ENCODE measurements at regions not wholly inside any gene's neighbourhood (a gene's known extent, or its start where the extent isn't known, plus 50 kb on each side); places are given as distances from the start of the nearest gene placed in this dataset.

DNA sequence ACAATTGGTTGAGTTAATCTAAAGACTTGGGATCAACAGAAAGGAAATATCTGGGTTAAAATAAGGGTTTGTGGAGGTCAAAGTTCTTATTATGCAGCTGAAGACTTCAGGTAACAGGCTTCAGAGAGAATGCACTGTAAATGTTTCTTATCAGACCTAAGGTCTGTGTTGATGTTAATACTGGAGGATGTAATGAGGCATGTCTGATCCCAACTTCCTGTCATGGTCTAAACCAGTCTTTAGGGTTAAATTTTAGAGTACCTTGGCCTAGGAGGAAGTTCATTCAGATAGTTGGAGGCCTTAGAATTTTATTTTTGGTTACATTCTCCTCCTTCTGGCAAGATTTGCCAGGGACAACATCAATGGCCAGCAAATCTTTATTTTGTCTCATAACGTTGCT, 72.1 kb upstream of the GC start:
- H4K20me1 ChIP-seq (ENCODE audit: insufficient read depth): no peaks in the 10 kb centered on the region
- no peaks in the 10 kb centered on the region for H3K9me3 ChIP-seq (ENCODE audit: low read length)
- H3K36me3 ChIP-seq (ENCODE audit: insufficient read depth, low read length): no peaks in the 10 kb centered on the region
- H2AFZ ChIP-seq (ENCODE audit: low read depth, low read length): no peak overlapping the region
- H3K9me2 ChIP-seq (ENCODE audit: insufficient read depth, low read length): no peaks in the 10 kb centered on the region
- no peak overlapping the region for H3K9ac ChIP-seq (ENCODE audit: low read length)
- H3K4me3 ChIP-seq (ENCODE audit: low read length): no peak overlapping the region
- H3K79me2 ChIP-seq (replicated peaks; ENCODE audit: insufficient read depth, low read length): no peaks in the 10 kb centered on the region
- H3K4me2 ChIP-seq (ENCODE audit: low read length): no peak overlapping the region
- TF ChIP-seq MXI1 (conservative IDR thresholded peaks at IDR 0.05; ENCODE audit: poor library complexity, severe bottlenecking) (no peak), EP300 (conservative IDR thresholded peaks at IDR 0.05; ENCODE audit: poor library complexity, severe bottlenecking) (no peak), POLR2AphosphoS5 (IDR thresholded peaks at IDR 0.05) (no peak), TAF1 (IDR thresholded peaks at IDR 0.05; ENCODE audit: low read depth) (no peak), RAD21 (conservative IDR thresholded peaks at IDR 0.05) (no peak), EZH2 (IDR thresholded peaks at IDR 0.05; ENCODE audit: borderline replicate concordance, insufficient read depth, low read length, poor library complexity, severe bottlenecking) (no peak), SMC3 (conservative IDR thresholded peaks at IDR 0.05; ENCODE audit: poor library complexity) (no peak)
- TF ChIP-seq, protein P1, sequence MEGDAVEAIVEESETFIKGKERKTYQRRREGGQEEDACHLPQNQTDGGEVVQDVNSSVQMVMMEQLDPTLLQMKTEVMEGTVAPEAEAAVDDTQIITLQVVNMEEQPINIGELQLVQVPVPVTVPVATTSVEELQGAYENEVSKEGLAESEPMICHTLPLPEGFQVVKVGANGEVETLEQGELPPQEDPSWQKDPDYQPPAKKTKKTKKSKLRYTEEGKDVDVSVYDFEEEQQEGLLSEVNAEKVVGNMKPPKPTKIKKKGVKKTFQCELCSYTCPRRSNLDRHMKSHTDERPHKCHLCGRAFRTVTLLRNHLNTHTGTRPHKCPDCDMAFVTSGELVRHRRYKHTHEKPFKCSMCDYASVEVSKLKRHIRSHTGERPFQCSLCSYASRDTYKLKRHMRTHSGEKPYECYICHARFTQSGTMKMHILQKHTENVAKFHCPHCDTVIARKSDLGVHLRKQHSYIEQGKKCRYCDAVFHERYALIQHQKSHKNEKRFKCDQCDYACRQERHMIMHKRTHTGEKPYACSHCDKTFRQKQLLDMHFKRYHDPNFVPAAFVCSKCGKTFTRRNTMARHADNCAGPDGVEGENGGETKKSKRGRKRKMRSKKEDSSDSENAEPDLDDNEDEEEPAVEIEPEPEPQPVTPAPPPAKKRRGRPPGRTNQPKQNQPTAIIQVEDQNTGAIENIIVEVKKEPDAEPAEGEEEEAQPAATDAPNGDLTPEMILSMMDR (IDR thresholded peaks at IDR 0.05; ENCODE audit: poor library complexity, severe bottlenecking): no peak
- TF ChIP-seq, protein P2, sequence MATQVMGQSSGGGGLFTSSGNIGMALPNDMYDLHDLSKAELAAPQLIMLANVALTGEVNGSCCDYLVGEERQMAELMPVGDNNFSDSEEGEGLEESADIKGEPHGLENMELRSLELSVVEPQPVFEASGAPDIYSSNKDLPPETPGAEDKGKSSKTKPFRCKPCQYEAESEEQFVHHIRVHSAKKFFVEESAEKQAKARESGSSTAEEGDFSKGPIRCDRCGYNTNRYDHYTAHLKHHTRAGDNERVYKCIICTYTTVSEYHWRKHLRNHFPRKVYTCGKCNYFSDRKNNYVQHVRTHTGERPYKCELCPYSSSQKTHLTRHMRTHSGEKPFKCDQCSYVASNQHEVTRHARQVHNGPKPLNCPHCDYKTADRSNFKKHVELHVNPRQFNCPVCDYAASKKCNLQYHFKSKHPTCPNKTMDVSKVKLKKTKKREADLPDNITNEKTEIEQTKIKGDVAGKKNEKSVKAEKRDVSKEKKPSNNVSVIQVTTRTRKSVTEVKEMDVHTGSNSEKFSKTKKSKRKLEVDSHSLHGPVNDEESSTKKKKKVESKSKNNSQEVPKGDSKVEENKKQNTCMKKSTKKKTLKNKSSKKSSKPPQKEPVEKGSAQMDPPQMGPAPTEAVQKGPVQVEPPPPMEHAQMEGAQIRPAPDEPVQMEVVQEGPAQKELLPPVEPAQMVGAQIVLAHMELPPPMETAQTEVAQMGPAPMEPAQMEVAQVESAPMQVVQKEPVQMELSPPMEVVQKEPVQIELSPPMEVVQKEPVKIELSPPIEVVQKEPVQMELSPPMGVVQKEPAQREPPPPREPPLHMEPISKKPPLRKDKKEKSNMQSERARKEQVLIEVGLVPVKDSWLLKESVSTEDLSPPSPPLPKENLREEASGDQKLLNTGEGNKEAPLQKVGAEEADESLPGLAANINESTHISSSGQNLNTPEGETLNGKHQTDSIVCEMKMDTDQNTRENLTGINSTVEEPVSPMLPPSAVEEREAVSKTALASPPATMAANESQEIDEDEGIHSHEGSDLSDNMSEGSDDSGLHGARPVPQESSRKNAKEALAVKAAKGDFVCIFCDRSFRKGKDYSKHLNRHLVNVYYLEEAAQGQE (IDR thresholded peaks at IDR 0.05; ENCODE audit: borderline replicate concordance): no peak
- H3K27me3 ChIP-seq (ENCODE audit: insufficient read depth, low read depth, low read length): no peaks in the 10 kb centered on the region
- no peaks in the 10 kb centered on the region for H3F3A ChIP-seq (ENCODE audit: insufficient read depth, low read length, poor library complexity, severe bottlenecking)
- H3K27ac ChIP-seq (ENCODE audit: low read length): no peak overlapping the region

DNA sequence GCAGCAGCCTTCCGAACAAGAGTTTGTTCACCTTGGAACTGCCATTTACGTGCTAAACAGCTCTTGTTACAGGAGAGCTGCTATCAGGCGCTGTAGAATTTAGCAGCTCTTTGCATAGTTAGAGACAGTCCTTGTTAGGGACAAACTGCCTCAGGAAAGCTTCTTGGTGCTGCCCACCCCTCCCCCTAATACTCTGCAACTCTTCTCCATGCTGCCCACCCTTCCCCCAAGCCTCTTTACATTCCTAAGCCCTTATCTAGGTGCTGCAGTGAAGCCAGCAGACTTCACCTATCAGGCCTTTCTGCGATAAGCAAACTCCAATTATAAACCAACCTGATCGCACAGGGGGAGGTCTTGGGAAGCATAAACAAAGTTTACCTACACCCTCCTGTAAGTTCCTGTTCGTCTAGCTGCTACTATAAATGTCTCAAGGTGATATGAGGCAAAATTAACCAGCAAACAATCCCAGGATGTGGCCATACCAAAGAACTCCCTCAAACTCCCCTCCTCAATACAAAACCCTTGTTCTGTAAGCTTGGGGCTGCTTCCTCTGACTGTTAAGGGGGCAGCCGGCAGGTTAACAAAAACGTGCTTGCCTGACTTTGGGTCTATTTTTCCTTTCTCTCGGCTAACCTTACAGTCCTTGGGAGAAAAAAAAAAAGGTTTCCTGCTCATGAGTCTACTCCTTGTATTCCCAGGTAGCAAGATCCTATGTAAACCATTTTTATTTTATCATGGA, 74.0 kb upstream of the GC start:
- Histone ChIP-seq H3K9me3 (ENCODE audit: low read length) (no peaks in the 10 kb centered on the region), H3K9me2 (ENCODE audit: insufficient read depth, low read length) (no peaks in the 10 kb centered on the region), H3K4me2 (ENCODE audit: low read length) (no peak overlapping the region), H3K9ac (ENCODE audit: low read length) (no peak overlapping the region), H3K36me3 (ENCODE audit: insufficient read depth, low read length) (no peaks in the 10 kb centered on the region), H3F3A (ENCODE audit: insufficient read depth, low read length, poor library complexity, severe bottlenecking) (no peaks in the 10 kb centered on the region), H3K27me3 (ENCODE audit: insufficient read depth, low read depth, low read length) (no peaks in the 10 kb centered on the region), H4K20me1 (ENCODE audit: insufficient read depth) (no peaks in the 10 kb centered on the region), H3K4me3 (ENCODE audit: low read length) (no peak overlapping the region), H2AFZ (ENCODE audit: low read depth, low read length) (no peak overlapping the region), H3K27ac (ENCODE audit: low read length) (no peak overlapping the region), H3K79me2 (replicated peaks; ENCODE audit: insufficient read depth, low read length) (no peaks in the 10 kb centered on the region)
- no peak for TF ChIP-seq RAD21 (conservative IDR thresholded peaks at IDR 0.05)
- no peak for TF ChIP-seq TAF1 (IDR thresholded peaks at IDR 0.05; ENCODE audit: low read depth)
- no peak for TF ChIP-seq SMC3 (conservative IDR thresholded peaks at IDR 0.05; ENCODE audit: poor library complexity)
- no peak for TF ChIP-seq EZH2 (IDR thresholded peaks at IDR 0.05; ENCODE audit: borderline replicate concordance, insufficient read depth, low read length, poor library complexity, severe bottlenecking)
- TF ChIP-seq, protein P2 (IDR thresholded peaks at IDR 0.05; ENCODE audit: borderline replicate concordance): no peak
- no peak for TF ChIP-seq EP300 (conservative IDR thresholded peaks at IDR 0.05; ENCODE audit: poor library complexity, severe bottlenecking)
- no peak for TF ChIP-seq POLR2AphosphoS5 (IDR thresholded peaks at IDR 0.05)
- TF ChIP-seq, protein P1 (IDR thresholded peaks at IDR 0.05; ENCODE audit: poor library complexity, severe bottlenecking): no peak
- TF ChIP-seq MXI1 (conservative IDR thresholded peaks at IDR 0.05; ENCODE audit: poor library complexity, severe bottlenecking): no peak

Measured in neural cell (in vitro differentiated cells).